ENCODE measurements at regions not wholly inside any gene's neighbourhood (a gene's known extent, or its start where the extent isn't known, plus 50 kb on each side); places are given as distances from the start of the nearest gene placed in this dataset.

- Histone ChIP-seq H3K9ac (peak overlapping the region in 4 of 11 experiments; percentile 26 to 66 (median 49); a peak in 4 of 22 replicates), H3K4me3 (no peak overlapping the region), H3K27me3 (no peaks in the 10 kb centered on the region), H3K36me3 (no peaks in the 10 kb centered on the region), H3K4me1 (peaks cover 23 to 59% (median 48%) of the 10 kb centered on the region in 10 experiments), H3K27ac (peak overlapping the region in 8 of 11 experiments; percentile 35 to 74 (median 61); a peak in 13 of 22 replicates), H3K9me3 (replicated peaks in 1 of 11) (peaks cover 0 to 5% (median 0%) of the 10 kb centered on the region in 11 experiments; a peak in 4 of 22 replicates), H3K4me2 (peak overlapping the region; percentile 43 to 83 (median 80)), H4K20me1 (no peaks in the 10 kb centered on the region)
- TF ChIP-seq Cebpa-rat (IDR thresholded peaks at IDR 0.05), result no peak
These were observed 61.1 kb downstream of the KCNF1 start for GRCh38 chr2:10972683-10973433.

GRCh38 chr2:10973766-10974165, 62.0 kb downstream of the KCNF1 start:
- H3K9ac ChIP-seq, result no peak overlapping the region
- no peak for TF ChIP-seq Cebpa-rat (IDR thresholded peaks at IDR 0.05)
- H3K4me3 ChIP-seq, result no peak overlapping the region
- peaks cover 23 to 62% (median 48%) of the 10 kb centered on the region in 10 experiments for H3K4me1 ChIP-seq
- peaks cover 0 to 5% (median 0%) of the 10 kb centered on the region in 11 experiments; a peak in 4 of 22 replicates for H3K9me3 ChIP-seq (replicated peaks in 1 of 11)
- no peaks in the 10 kb centered on the region for H3K27me3 ChIP-seq
- H3K4me2 ChIP-seq, result peak overlapping the region in 4 of 11 experiments; percentile 74 to 82 (median 81); a peak in 5 of 22 replicates
- H3K27ac ChIP-seq, result peak overlapping the region in 2 of 11 experiments; percentile 27 to 32; a peak in 1 of 22 replicates
- H3K36me3 ChIP-seq, result no peaks in the 10 kb centered on the region
- H4K20me1 ChIP-seq, result no peaks in the 10 kb centered on the region

- Histone ChIP-seq H3K4me1 (peaks cover 14 to 47% (median 33%) of the 10 kb centered on the region in 10 experiments), H3K4me2 (peak overlapping the region; percentile 55 to 83 (median 70)), H3K27ac (peak overlapping the region in 2 of 11 experiments; percentile 3 to 17; a peak in 1 of 22 replicates), H3K36me3 (no peaks in the 10 kb centered on the region), H3K4me3 (no peak overlapping the region), H4K20me1 (no peaks in the 10 kb centered on the region), H3K9ac (peak overlapping the region in 1 of 11 experiments; percentile 8; a peak in 1 of 22 replicates), H3K27me3 (no peaks in the 10 kb centered on the region), H3K9me3 (replicated peaks in 1 of 11) (peaks cover 0 to 5% (median 0%) of the 10 kb centered on the region in 11 experiments; a peak in 4 of 22 replicates)
- 0 out of 22 replicates have a peak, but pooled peaks of 1 of the 11 experiments have one; percentile 32 for TF ChIP-seq Cebpa-rat (IDR thresholded peaks at IDR 0.05)
These were observed 65.3 kb downstream of the KCNF1 start for GRCh38 chr2:10977003-10977402.

- Histone ChIP-seq H3K4me1 (peaks cover 8 to 40% (median 27%) of the 10 kb centered on the region in 10 experiments), H3K4me2 (peak overlapping the region in 10 of 11 experiments; percentile 55 to 83 (median 70); a peak in 18 of 22 replicates), H3K27me3 (no peaks in the 10 kb centered on the region), H3K36me3 (no peaks in the 10 kb centered on the region), H3K9me3 (replicated peaks in 1 of 11) (peaks cover 0 to 5% (median 0%) of the 10 kb centered on the region in 11 experiments; a peak in 4 of 22 replicates), H4K20me1 (no peaks in the 10 kb centered on the region), H3K9ac (no peak overlapping the region), H3K4me3 (no peak overlapping the region), H3K27ac (no peak overlapping the region)
- TF ChIP-seq Cebpa-rat (IDR thresholded peaks at IDR 0.05), result no peak
These were observed 65.9 kb downstream of the KCNF1 start for GRCh38 chr2:10977621-10978020.

GRCh38 chr2:10978090-10978670, 66.4 kb downstream of the KCNF1 start:
- H3K9me3 ChIP-seq (replicated peaks in 1 of 11), result peaks cover 0 to 5% (median 0%) of the 10 kb centered on the region in 11 experiments; a peak in 4 of 22 replicates
- no peak for TF ChIP-seq Cebpa-rat (IDR thresholded peaks at IDR 0.05)
- no peak overlapping the region for H3K4me3 ChIP-seq
- H3K27ac ChIP-seq, result no peak overlapping the region
- H3K4me1 ChIP-seq, result peaks cover 8 to 35% (median 21%) of the 10 kb centered on the region in 10 experiments
- no peak overlapping the region for H3K9ac ChIP-seq
- no peaks in the 10 kb centered on the region for H3K27me3 ChIP-seq
- no peaks in the 10 kb centered on the region for H3K36me3 ChIP-seq
- no peaks in the 10 kb centered on the region for H4K20me1 ChIP-seq
- H3K4me2 ChIP-seq, result no peak overlapping the region

- no peak overlapping the region for H3K9ac ChIP-seq
- peaks cover 8 to 29% (median 15%) of the 10 kb centered on the region in 10 experiments for H3K4me1 ChIP-seq
- no peaks in the 10 kb centered on the region for H3K27me3 ChIP-seq
- no peak overlapping the region for H3K4me3 ChIP-seq
- no peak for TF ChIP-seq Cebpa-rat (IDR thresholded peaks at IDR 0.05)
- H3K4me2 ChIP-seq, result no peak overlapping the region
- no peaks in the 10 kb centered on the region for H3K9me3 ChIP-seq (replicated peaks in 1 of 11)
- H3K36me3 ChIP-seq, result no peaks in the 10 kb centered on the region
- no peak overlapping the region for H3K27ac ChIP-seq
- no peaks in the 10 kb centered on the region for H4K20me1 ChIP-seq
These were observed 68.3 kb downstream of the KCNF1 start for GRCh38 chr2:10980071-10980470.

GRCh38 chr2:10980886-10981425, 69.2 kb downstream of the KCNF1 start:
- Histone ChIP-seq H4K20me1 (no peaks in the 10 kb centered on the region), H3K27me3 (no peaks in the 10 kb centered on the region), H3K27ac (no peak overlapping the region), H3K9me3 (replicated peaks in 1 of 11) (no peaks in the 10 kb centered on the region), H3K4me3 (no peak overlapping the region), H3K4me2 (no peak overlapping the region), H3K4me1 (peaks cover 8 to 22% (median 14%) of the 10 kb centered on the region in 10 experiments), H3K9ac (no peak overlapping the region), H3K36me3 (no peaks in the 10 kb centered on the region)
- no peak for TF ChIP-seq Cebpa-rat (IDR thresholded peaks at IDR 0.05)

GRCh38 chr2:10981451-10981850, 69.7 kb downstream of the KCNF1 start:
- Histone ChIP-seq H3K36me3 (no peaks in the 10 kb centered on the region), H3K27me3 (no peaks in the 10 kb centered on the region), H4K20me1 (no peaks in the 10 kb centered on the region), H3K4me2 (no peak overlapping the region), H3K9me3 (replicated peaks in 1 of 11) (no peaks in the 10 kb centered on the region), H3K4me1 (peaks cover 8 to 17% (median 13%) of the 10 kb centered on the region in 10 experiments), H3K27ac (no peak overlapping the region), H3K4me3 (no peak overlapping the region), H3K9ac (no peak overlapping the region)
- TF ChIP-seq Cebpa-rat (IDR thresholded peaks at IDR 0.05), result no peak

GRCh38 chr2:10981941-10982431, 70.3 kb downstream of the KCNF1 start:
- Histone ChIP-seq H3K9ac (no peak overlapping the region), H3K27me3 (no peaks in the 10 kb centered on the region), H3K4me1 (peaks cover 3 to 11% (median 7%) of the 10 kb centered on the region in 10 experiments), H3K36me3 (no peaks in the 10 kb centered on the region), H4K20me1 (no peaks in the 10 kb centered on the region), H3K27ac (no peak overlapping the region), H3K4me3 (no peak overlapping the region), H3K4me2 (no peak overlapping the region), H3K9me3 (replicated peaks in 1 of 11) (no peaks in the 10 kb centered on the region)
- TF ChIP-seq Cebpa-rat (IDR thresholded peaks at IDR 0.05), result no peak

Data from BLaER1 treated with 17β-estradiol and CSF1 and Interleukin-3, amounts not matched to agents 10 nM and 100 nM (cell line).